HG03175 (cell line): ENCODE measurements at regions not wholly inside any gene's neighbourhood (a gene's known extent, or its start where the extent isn't known, plus 50 kb on each side); places are given as distances from the start of the nearest gene placed in this dataset.

ENCODE experiments used
- ATAC-seq: cut with Tn5 transposase; IDR thresholded peaks from one replicate; pipeline ENCODE4 v1.9.1; 2021; ENCODE audit warnings: mild to moderate bottlenecking, moderate library complexity; ENCODE audit not compliant: unreplicated experiment

DNA sequence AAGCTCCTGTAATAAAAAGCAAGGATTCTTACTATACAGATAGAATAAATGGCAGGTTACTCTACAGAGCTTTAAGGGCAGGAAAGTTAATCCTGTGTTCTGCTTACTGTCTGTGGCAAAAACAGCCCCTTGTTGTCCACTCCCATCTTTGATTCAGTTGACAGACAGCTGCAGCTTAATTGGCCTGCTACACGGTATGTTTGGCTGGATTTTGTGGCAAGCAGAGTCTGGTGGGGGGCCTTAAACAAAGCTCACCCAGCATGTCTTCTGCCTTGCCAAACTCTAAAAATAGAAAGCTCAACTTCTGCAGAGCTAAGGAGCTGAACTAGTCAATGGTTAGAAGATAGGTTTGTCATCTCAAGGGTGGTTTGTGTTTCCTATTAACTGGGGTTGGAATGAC is 407.2 kb downstream of the HLX start:
- no peak for ATAC-seq

- no peak for ATAC-seq
Observed at GRCh38 chr1:221289103-221289502, 409.9 kb downstream of the HLX start.

GRCh38 chr1:221290669-221291068 is 411.4 kb downstream of the HLX start:
- ATAC-seq, result no peak

GRCh38 chr1:221291113-221291512 is 411.9 kb downstream of the HLX start:
- ATAC-seq, result no peak

GRCh38 chr1:221292652-221293051 is 413.4 kb downstream of the HLX start:
- no peak for ATAC-seq

- ATAC-seq, result no peak
Observed at GRCh38 chr1:221294242-221294641, 415.0 kb downstream of the HLX start.

- ATAC-seq, result no peak
Observed at GRCh38 chr1:221302357-221302756, 423.1 kb downstream of the HLX start.

DNA sequence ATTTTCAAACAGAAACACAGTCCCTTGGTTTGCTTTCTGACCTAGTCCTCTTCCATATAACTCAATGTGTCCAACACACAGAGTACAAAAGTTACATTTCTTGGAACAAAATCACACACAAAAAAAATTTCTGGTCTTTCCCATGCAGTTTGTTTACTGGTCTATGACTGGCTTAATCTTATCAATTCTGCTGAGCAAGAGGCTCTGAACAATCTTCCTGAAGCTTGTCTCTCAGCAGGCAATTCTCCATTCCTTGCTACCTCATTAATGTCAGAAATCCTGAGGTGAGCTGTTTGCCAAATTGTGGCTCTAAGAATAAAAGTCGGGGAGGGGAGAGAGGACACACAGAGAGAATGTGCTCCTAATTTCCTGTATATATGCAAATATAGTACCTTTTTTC is 423.6 kb downstream of the HLX start:
- ATAC-seq, result no peak

- no peak for ATAC-seq
Observed at GRCh38 chr1:221303623-221304022, 424.4 kb downstream of the HLX start.

GRCh38 chr1:221306239-221306638 is 427.0 kb downstream of the HLX start:
- no peak for ATAC-seq

GRCh38 chr1:221308534-221309511 is 429.6 kb downstream of the HLX start:
- no peak for ATAC-seq

DNA sequence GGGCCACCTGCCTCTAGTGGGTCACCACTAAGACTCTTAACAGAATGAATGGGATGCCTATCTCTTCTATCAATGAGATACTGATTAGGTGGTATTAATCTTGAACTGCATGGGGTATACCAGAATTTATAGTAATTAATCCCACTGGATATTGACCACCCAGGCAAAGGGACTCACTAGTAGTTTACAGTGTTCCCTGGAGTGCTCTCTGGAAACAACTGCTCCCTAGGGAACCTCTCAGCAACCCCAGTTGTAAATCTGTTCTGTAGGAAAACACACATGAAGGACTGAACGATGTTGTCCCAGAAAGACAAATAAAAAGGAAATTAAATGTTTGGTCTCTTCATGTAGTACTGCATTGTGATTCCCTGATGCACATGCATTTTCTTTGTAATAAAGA is 430.5 kb downstream of the HLX start:
- no peak for ATAC-seq

DNA sequence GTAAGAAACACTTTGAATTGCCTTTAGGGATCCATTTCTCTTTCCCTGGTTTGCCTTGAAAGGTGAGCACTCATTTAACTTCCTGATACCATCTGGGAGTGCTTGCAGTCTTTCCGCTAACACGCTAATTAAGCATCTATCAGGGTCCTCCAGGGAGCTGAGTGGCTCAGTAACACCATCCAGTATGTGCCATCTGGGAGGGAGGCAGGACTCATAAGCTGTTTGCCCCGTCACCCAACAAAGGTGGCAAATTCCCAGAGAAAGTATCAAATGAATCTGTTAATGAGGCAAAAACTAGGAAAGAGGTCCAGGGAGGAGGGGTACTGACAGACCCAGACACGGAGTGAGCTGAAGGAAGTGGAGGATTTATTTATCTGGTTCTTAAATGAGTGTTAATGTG is 430.9 kb downstream of the HLX start:
- ATAC-seq, result no peak

DNA sequence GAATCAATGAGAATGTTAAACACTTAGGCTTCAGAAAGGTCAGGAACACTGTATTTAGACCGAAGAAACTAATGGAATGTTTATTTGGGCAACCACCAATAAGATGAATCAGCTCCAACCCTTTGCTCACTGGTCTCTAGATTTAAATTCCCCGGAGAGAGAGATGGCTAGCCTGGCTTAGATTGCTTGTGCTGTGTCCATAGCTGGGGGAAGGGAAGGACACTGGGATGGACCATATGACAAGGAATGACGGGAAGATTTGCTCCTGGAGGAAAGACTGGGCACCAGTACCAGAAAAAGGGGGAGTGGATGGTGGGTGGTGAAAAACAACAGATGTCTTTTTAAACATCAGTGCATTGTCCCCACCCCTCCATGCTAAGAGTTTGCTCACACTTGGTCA is 426.6 kb downstream of the DUSP10 start:
- ATAC-seq, result no peak

- no peak for ATAC-seq
Observed at GRCh38 chr1:221316491-221317056, 425.3 kb downstream of the DUSP10 start.

DNA sequence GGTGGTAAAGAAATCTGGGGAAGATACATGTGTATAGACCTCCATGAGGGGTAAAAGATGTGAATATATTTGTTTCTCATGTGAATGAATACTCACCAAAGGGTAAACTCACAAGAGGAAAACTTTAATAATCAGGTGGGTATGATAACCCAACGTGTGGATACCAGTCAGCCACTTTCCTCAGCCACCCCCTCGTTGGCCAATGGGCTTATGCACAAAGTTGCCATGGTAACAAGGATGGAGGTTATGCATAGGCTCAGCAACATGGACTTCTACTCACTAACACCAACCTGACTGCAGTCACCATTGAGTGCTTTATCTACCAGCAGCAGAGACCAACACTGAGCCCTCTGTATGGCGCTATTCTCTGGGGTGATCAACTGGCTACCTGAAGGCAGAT is 424.4 kb downstream of the DUSP10 start:
- no peak for ATAC-seq

GRCh38 chr1:221327954-221328353 is 413.9 kb downstream of the DUSP10 start:
- no peak for ATAC-seq

- ATAC-seq, result no peak
Observed at GRCh38 chr1:221328371-221328770, 413.5 kb downstream of the DUSP10 start.

- no peak for ATAC-seq
Observed at GRCh38 chr1:221331273-221332183, 410.4 kb downstream of the DUSP10 start.

DNA sequence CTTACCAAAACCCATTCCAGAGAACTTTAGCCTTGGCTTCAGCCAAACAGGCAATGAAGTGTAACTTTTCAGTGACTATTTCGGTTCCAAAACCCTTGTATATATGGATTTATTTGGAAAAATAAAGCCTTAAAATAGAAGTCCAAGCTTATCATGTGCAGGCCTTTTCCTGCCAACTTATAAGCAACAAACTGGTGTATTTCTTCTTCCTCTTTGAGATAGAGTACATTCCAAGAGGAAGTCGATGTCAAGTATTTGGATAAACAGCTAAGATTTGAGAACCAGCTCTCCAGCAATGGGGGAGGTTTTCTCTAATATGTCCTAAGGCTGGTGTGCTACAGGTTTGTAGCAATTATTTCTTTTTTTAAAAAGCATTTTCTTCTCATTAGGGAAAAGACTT is 407.8 kb downstream of the DUSP10 start:
- ATAC-seq, result no peak
